ENCODE measurements at regions not wholly inside any gene's neighbourhood (a gene's known extent, or its start where the extent isn't known, plus 50 kb on each side); places are given as distances from the start of the nearest gene placed in this dataset.

DNA sequence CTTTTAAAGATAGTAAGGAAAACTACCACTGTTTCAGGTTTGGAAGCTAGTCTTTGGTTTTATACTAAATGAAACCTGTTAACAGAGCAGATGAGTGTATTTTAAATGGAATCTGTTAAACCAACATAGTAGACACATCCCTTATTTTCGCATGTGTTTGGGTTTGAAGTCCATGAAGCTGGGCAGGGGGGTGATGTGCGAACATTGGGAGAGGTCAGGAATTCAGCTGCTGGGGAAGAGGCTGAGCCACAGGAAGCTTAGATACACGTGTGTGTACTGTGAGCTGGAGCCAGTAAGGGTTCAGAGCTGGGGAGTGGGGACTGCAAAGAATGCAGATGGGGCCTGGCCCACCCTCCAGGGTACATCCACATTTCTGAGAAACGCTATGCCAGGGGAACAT lies 176.9 kb downstream of the VAPA start:
- Mint-ChIP-seq H3K27ac (no peak overlapping the region), H3K4me1 (peaks cover 18% of the 10 kb centered on the region)

GRCh38 chr18:10093445-10093844 lies 179.6 kb downstream of the VAPA start:
- Mint-ChIP-seq H3K27ac (no peak overlapping the region), H3K27me3 (ENCODE audit: low read depth) (peaks cover 30% of the 10 kb centered on the region), H3K4me3 (no peak overlapping the region), H3K9me3 (no peaks in the 10 kb centered on the region), H3K36me3 (ENCODE audit: low read depth) (no peaks in the 10 kb centered on the region), H3K4me1 (peaks cover 10% of the 10 kb centered on the region)
- TF ChIP-seq CTCF (IDR thresholded peaks at IDR 0.05; ENCODE audit: unreplicated experiment in 3 of 3) = no peak

More for the DNA sequence above, 176.9 kb downstream of the VAPA start:
- TF ChIP-seq CTCF (IDR thresholded peaks at IDR 0.05; ENCODE audit: unreplicated experiment in 3 of 3) = no peak
- Mint-ChIP-seq H3K36me3 (ENCODE audit: low read depth) (peaks cover 3% of the 10 kb centered on the region), H3K27me3 (ENCODE audit: low read depth) (peaks cover 41% of the 10 kb centered on the region), H3K9me3 (no peaks in the 10 kb centered on the region), H3K4me3 (no peak overlapping the region)

- Mint-ChIP-seq H3K27me3 (ENCODE audit: low read depth) (peaks cover 26% of the 10 kb centered on the region), H3K4me1 (peaks cover 10% of the 10 kb centered on the region), H3K9me3 (no peaks in the 10 kb centered on the region), H3K27ac (no peak overlapping the region), H3K4me3 (no peak overlapping the region), H3K36me3 (ENCODE audit: low read depth) (no peaks in the 10 kb centered on the region)
- no peak for TF ChIP-seq CTCF (IDR thresholded peaks at IDR 0.05; ENCODE audit: unreplicated experiment in 3 of 3)
Observed at GRCh38 chr18:10094154-10094553, 180.3 kb downstream of the VAPA start.

DNA sequence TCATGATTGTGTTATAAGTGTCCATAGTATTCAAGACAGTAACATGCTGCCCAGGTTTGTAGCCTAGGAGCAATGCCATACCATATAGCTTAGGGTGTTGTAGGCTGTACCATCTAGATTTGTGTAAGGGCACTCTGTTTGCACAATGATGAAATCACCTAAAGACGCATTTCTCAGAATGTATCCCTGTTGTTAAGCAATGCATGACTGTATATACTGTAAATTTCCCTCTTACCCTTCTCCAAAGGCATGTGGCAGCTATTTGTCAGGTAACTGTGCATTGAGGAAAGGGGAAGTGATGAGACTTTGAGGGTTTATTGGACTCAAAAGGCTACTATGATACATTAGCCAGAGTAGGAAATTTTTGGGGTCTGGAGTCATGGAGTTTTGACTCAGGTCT lies 180.8 kb downstream of the VAPA start:
- H3K36me3 Mint-ChIP-seq (ENCODE audit: low read depth) = no peaks in the 10 kb centered on the region
- H3K4me1 Mint-ChIP-seq = peaks cover 10% of the 10 kb centered on the region
- no peaks in the 10 kb centered on the region for H3K9me3 Mint-ChIP-seq
- H3K27ac Mint-ChIP-seq = no peak overlapping the region
- no peak for TF ChIP-seq CTCF (IDR thresholded peaks at IDR 0.05; ENCODE audit: unreplicated experiment in 3 of 3)
- H3K27me3 Mint-ChIP-seq (ENCODE audit: low read depth) = peaks cover 21% of the 10 kb centered on the region
- no peak overlapping the region for H3K4me3 Mint-ChIP-seq

- no peak overlapping the region for H3K27ac Mint-ChIP-seq
- H3K9me3 Mint-ChIP-seq = no peaks in the 10 kb centered on the region
- peaks cover 3% of the 10 kb centered on the region for H3K4me1 Mint-ChIP-seq
- TF ChIP-seq CTCF (IDR thresholded peaks at IDR 0.05; ENCODE audit: unreplicated experiment in 3 of 3) = no peak
- peaks cover 18% of the 10 kb centered on the region for H3K27me3 Mint-ChIP-seq (ENCODE audit: low read depth)
- no peaks in the 10 kb centered on the region for H3K36me3 Mint-ChIP-seq (ENCODE audit: low read depth)
- H3K4me3 Mint-ChIP-seq = no peak overlapping the region
Observed at GRCh38 chr18:10095356-10095755, 181.5 kb downstream of the VAPA start.

DNA sequence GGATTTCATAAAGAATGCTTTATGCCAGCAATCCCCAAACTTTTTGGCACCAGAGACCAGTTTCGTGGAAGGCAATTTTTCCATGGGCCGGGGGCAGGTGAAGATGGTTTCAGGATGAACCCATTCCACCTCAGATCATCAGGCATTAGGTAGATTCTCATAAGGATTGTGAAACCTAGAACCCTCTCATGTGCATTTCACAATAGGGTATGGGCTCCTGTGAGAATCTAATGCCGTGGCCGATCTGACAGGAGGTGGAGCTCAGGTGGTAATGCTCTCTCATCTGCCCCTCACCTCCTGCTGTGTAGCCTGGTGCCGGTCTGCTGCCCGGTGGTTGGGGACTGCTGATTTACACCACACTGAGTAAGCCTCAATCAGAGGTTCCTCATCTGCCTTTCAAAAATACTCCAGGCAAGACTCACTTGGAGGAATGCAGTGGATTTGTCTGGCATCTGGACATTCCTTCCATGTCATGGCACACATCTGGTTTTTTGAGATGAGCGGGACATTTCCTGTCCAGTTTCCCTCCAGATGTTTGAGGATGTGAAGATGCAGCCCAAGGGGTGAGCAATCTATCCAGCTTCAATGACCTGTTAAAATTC lies 185.8 kb downstream of the VAPA start:
- Mint-ChIP-seq H3K27ac (no peak overlapping the region), H3K9me3 (peaks cover 1% of the 10 kb centered on the region), H3K4me3 (no peak overlapping the region), H3K27me3 (ENCODE audit: low read depth) (peaks cover 19% of the 10 kb centered on the region), H3K36me3 (ENCODE audit: low read depth) (no peaks in the 10 kb centered on the region), H3K4me1 (peaks cover 11% of the 10 kb centered on the region)
- no peak for TF ChIP-seq CTCF (IDR thresholded peaks at IDR 0.05; ENCODE audit: unreplicated experiment in 3 of 3)

Measured in nephron (organoid).